22Rv1 (cell line): ENCODE measurements at regions not wholly inside any gene's neighbourhood (a gene's known extent, or its start where the extent isn't known, plus 50 kb on each side); places are given as distances from the start of the nearest gene placed in this dataset.

Experiments
- ZFX ChIP-seq: fragments of 450-650 bp; IDR thresholded peaks from 2 replicates; pipeline ENCODE4 v1.6.1; 2017; ENCODE audit warnings: antibody characterized with exemption, borderline replicate concordance
- TF ChIP-seq, protein P1 (sequence below): fragments of 450-650 bp; IDR thresholded peaks from 2 replicates; pipeline ENCODE4 v1.5.1; 2017; ENCODE audit warnings: mild to moderate bottlenecking

GRCh38 chr1:217117973-217118465 lies 394.8 kb upstream of the ESRRG start:
- TF ChIP-seq, protein P1, sequence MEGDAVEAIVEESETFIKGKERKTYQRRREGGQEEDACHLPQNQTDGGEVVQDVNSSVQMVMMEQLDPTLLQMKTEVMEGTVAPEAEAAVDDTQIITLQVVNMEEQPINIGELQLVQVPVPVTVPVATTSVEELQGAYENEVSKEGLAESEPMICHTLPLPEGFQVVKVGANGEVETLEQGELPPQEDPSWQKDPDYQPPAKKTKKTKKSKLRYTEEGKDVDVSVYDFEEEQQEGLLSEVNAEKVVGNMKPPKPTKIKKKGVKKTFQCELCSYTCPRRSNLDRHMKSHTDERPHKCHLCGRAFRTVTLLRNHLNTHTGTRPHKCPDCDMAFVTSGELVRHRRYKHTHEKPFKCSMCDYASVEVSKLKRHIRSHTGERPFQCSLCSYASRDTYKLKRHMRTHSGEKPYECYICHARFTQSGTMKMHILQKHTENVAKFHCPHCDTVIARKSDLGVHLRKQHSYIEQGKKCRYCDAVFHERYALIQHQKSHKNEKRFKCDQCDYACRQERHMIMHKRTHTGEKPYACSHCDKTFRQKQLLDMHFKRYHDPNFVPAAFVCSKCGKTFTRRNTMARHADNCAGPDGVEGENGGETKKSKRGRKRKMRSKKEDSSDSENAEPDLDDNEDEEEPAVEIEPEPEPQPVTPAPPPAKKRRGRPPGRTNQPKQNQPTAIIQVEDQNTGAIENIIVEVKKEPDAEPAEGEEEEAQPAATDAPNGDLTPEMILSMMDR = no peak
- TF ChIP-seq ZFX = no peak
